ENCODE measurements at regions not wholly inside any gene's neighbourhood (a gene's known extent, or its start where the extent isn't known, plus 50 kb on each side); places are given as distances from the start of the nearest gene placed in this dataset.

GRCh38 chr14:29459531-29459930 lies 468.1 kb downstream of the PRKD1 start:
- H3K36me3 Mint-ChIP-seq = no peaks in the 10 kb centered on the region
- ATAC-seq = no peak
- no peak for DNase-seq (ENCODE audit: low spot score in 2 of 2)
- H3K4me3 Mint-ChIP-seq = no peak overlapping the region
- no peaks in the 10 kb centered on the region for H3K4me1 Mint-ChIP-seq
- H3K27ac Mint-ChIP-seq = no peak overlapping the region
- H3K9me3 Mint-ChIP-seq = peaks cover 17% of the 10 kb centered on the region

GRCh38 chr14:29459969-29460560 lies 467.6 kb downstream of the PRKD1 start:
- Mint-ChIP-seq H3K9me3 (peaks cover 18% of the 10 kb centered on the region), H3K36me3 (no peaks in the 10 kb centered on the region), H3K4me3 (no peak overlapping the region), H3K4me1 (no peaks in the 10 kb centered on the region), H3K27ac (no peak overlapping the region)
- ATAC-seq (no peak), DNase-seq (ENCODE audit: low spot score in 2 of 2) (no peak)

GRCh38 chr14:29461101-29461500 lies 466.5 kb downstream of the PRKD1 start:
- peaks cover 16% of the 10 kb centered on the region for H3K9me3 Mint-ChIP-seq
- H3K4me1 Mint-ChIP-seq = no peaks in the 10 kb centered on the region
- no peaks in the 10 kb centered on the region for H3K36me3 Mint-ChIP-seq
- ATAC-seq = no peak
- no peak overlapping the region for H3K27ac Mint-ChIP-seq
- no peak overlapping the region for H3K4me3 Mint-ChIP-seq
- no peak for DNase-seq (ENCODE audit: low spot score in 2 of 2)

GRCh38 chr14:29461506-29461905 lies 466.1 kb downstream of the PRKD1 start:
- Mint-ChIP-seq H3K27ac (no peak overlapping the region), H3K36me3 (no peaks in the 10 kb centered on the region), H3K4me3 (no peak overlapping the region), H3K9me3 (peaks cover 12% of the 10 kb centered on the region), H3K4me1 (no peaks in the 10 kb centered on the region)
- ATAC-seq = no peak
- no peak for DNase-seq (ENCODE audit: low spot score in 2 of 2)

- Mint-ChIP-seq H3K9me3 (peaks cover 12% of the 10 kb centered on the region), H3K27ac (no peak overlapping the region), H3K4me3 (no peak overlapping the region), H3K36me3 (no peaks in the 10 kb centered on the region), H3K4me1 (no peaks in the 10 kb centered on the region)
- ATAC-seq (no peak), DNase-seq (ENCODE audit: low spot score in 2 of 2) (no peak)
Measured at GRCh38 chr14:29462321-29462720, 465.3 kb downstream of the PRKD1 start.

- no peaks in the 10 kb centered on the region for H3K36me3 Mint-ChIP-seq
- ATAC-seq (no peak), DNase-seq (ENCODE audit: low spot score in 2 of 2) (no peak)
- H3K4me3 Mint-ChIP-seq = no peak overlapping the region
- no peaks in the 10 kb centered on the region for H3K4me1 Mint-ChIP-seq
- H3K27ac Mint-ChIP-seq = no peak overlapping the region
- peaks cover 12% of the 10 kb centered on the region for H3K9me3 Mint-ChIP-seq
Measured at GRCh38 chr14:29462772-29463171, 464.9 kb downstream of the PRKD1 start.

- no peak for DNase-seq (ENCODE audit: low spot score in 2 of 2)
- Mint-ChIP-seq H3K36me3 (no peaks in the 10 kb centered on the region), H3K27ac (no peak overlapping the region), H3K4me1 (no peaks in the 10 kb centered on the region), H3K9me3 (peaks cover 12% of the 10 kb centered on the region), H3K4me3 (no peak overlapping the region)
- ATAC-seq = no peak
Measured at GRCh38 chr14:29463727-29464395, 463.8 kb downstream of the PRKD1 start.

GRCh38 chr14:29465095-29465494 lies 462.6 kb downstream of the PRKD1 start:
- ATAC-seq (no peak), DNase-seq (ENCODE audit: low spot score in 2 of 2) (no peak)
- Mint-ChIP-seq H3K4me1 (no peaks in the 10 kb centered on the region), H3K4me3 (no peak overlapping the region), H3K9me3 (peaks cover 6% of the 10 kb centered on the region), H3K36me3 (no peaks in the 10 kb centered on the region), H3K27ac (no peak overlapping the region)

GRCh38 chr14:29475641-29476040 lies 452.0 kb downstream of the PRKD1 start:
- DNase-seq (ENCODE audit: low spot score in 2 of 2) (no peak), ATAC-seq (no peak)
- Mint-ChIP-seq H3K4me3 (no peak overlapping the region), H3K9me3 (peaks cover 5% of the 10 kb centered on the region), H3K27ac (no peak overlapping the region), H3K36me3 (no peaks in the 10 kb centered on the region), H3K4me1 (no peaks in the 10 kb centered on the region)

- Mint-ChIP-seq H3K4me3 (no peak overlapping the region), H3K9me3 (peaks cover 14% of the 10 kb centered on the region), H3K4me1 (no peaks in the 10 kb centered on the region), H3K27ac (no peak overlapping the region), H3K36me3 (no peaks in the 10 kb centered on the region)
- DNase-seq (ENCODE audit: low spot score in 2 of 2) (no peak), ATAC-seq (no peak)
Measured at GRCh38 chr14:29486132-29486531, 441.5 kb downstream of the PRKD1 start.

- no peaks in the 10 kb centered on the region for H3K36me3 Mint-ChIP-seq
- H3K27ac Mint-ChIP-seq = no peak overlapping the region
Measured at GRCh38 chr14:29489911-29490425, 437.7 kb downstream of the PRKD1 start.

GRCh38 chr14:29493849-29494248 lies 433.8 kb downstream of the PRKD1 start:
- no peak for ATAC-seq
- H3K4me3 Mint-ChIP-seq = no peak overlapping the region
- no peaks in the 10 kb centered on the region for H3K4me1 Mint-ChIP-seq
- DNase-seq (ENCODE audit: low spot score in 2 of 2) = no peak
- peaks cover 19% of the 10 kb centered on the region for H3K9me3 Mint-ChIP-seq
- H3K36me3 Mint-ChIP-seq = no peaks in the 10 kb centered on the region
- no peak overlapping the region for H3K27ac Mint-ChIP-seq

More at GRCh38 chr14:29489911-29490425, 437.7 kb downstream of the PRKD1 start:
- no peak overlapping the region for H3K4me3 Mint-ChIP-seq
- DNase-seq (ENCODE audit: low spot score in 2 of 2) (no peak), ATAC-seq (no peak)
- H3K4me1 Mint-ChIP-seq = no peaks in the 10 kb centered on the region
- H3K9me3 Mint-ChIP-seq = peaks cover 24% of the 10 kb centered on the region

- no peak for ATAC-seq
- Mint-ChIP-seq H3K4me3 (no peak overlapping the region), H3K36me3 (no peaks in the 10 kb centered on the region), H3K27ac (no peak overlapping the region), H3K4me1 (no peaks in the 10 kb centered on the region), H3K9me3 (peaks cover 19% of the 10 kb centered on the region)
- DNase-seq (ENCODE audit: low spot score in 2 of 2) = no peak
Measured at GRCh38 chr14:29494312-29494711, 433.3 kb downstream of the PRKD1 start.

GRCh38 chr14:29503903-29504302 lies 423.7 kb downstream of the PRKD1 start:
- ATAC-seq (no peak), DNase-seq (ENCODE audit: low spot score in 2 of 2) (no peak)
- Mint-ChIP-seq H3K9me3 (peaks cover 16% of the 10 kb centered on the region), H3K27ac (no peak overlapping the region), H3K4me3 (no peak overlapping the region), H3K36me3 (no peaks in the 10 kb centered on the region), H3K4me1 (no peaks in the 10 kb centered on the region)

GRCh38 chr14:29518335-29518734 lies 409.3 kb downstream of the PRKD1 start:
- DNase-seq (ENCODE audit: low spot score in 2 of 2) (no peak), ATAC-seq (no peak)
- H3K9me3 Mint-ChIP-seq = peaks cover 18% of the 10 kb centered on the region
- H3K4me3 Mint-ChIP-seq = no peak overlapping the region
- H3K36me3 Mint-ChIP-seq = no peaks in the 10 kb centered on the region
- no peaks in the 10 kb centered on the region for H3K4me1 Mint-ChIP-seq
- H3K27ac Mint-ChIP-seq = no peak overlapping the region

GRCh38 chr14:29521526-29522137 lies 406.0 kb downstream of the PRKD1 start:
- ATAC-seq = no peak
- Mint-ChIP-seq H3K4me1 (no peaks in the 10 kb centered on the region), H3K4me3 (no peak overlapping the region), H3K36me3 (no peaks in the 10 kb centered on the region), H3K9me3 (peaks cover 10% of the 10 kb centered on the region), H3K27ac (no peak overlapping the region)
- no peak for DNase-seq (ENCODE audit: low spot score in 2 of 2)

All from stimulated activated effector memory CD8-positive, alpha-beta T cell treated with anti-CD3 and anti-CD28 coated beads, Interleukin-12 subunit alpha, Interleukin-12 subunit beta, amount 100 ng/mL, for 72 hours (primary cell).